DOHH2 (cell line): ENCODE measurements at regions not wholly inside any gene's neighbourhood (a gene's known extent, or its start where the extent isn't known, plus 50 kb on each side); places are given as distances from the start of the nearest gene placed in this dataset.

Experiments
- H3F3A ChIP-seq: fragments of 200-600 bp; sonication (generic), shearing (Covaris generic); 2 replicates; pipeline ENCODE4 v1.6.0; 2016; ENCODE audit warnings: antibody characterized with exemption, mild to moderate bottlenecking; ENCODE audit not compliant: control insufficient read depth, insufficient read depth
- H3K27ac ChIP-seq: fragments of 200-600 bp; sonication (generic); 2 replicates; pipeline ENCODE4 v1.5.1; 2014; ENCODE audit warnings: low read depth, mild to moderate bottlenecking, low read length, moderate library complexity
- H3K27me3 ChIP-seq: fragments of 200-600 bp; sonication (generic); 2 replicates; pipeline ENCODE4 v1.6.1; 2014; ENCODE audit warnings: mild to moderate bottlenecking, low read length, mixed read lengths; ENCODE audit not compliant: control insufficient read depth
- H3K36me3 ChIP-seq: fragments of 200-600 bp; sonication (generic); 2 replicates; pipeline ENCODE4 v1.6.1; 2014; ENCODE audit warnings: mild to moderate bottlenecking, low read length, moderate library complexity, mixed read lengths; ENCODE audit not compliant: control insufficient read depth
- H3K4me1 ChIP-seq: fragments of 200-600 bp; sonication (generic); 2 replicates; pipeline ENCODE4 v1.6.1; 2014; ENCODE audit warnings: mild to moderate bottlenecking, low read length, mixed read lengths; ENCODE audit not compliant: control insufficient read depth
- H3K4me2 ChIP-seq: fragments of 200-600 bp; sonication (generic); 2 replicates; pipeline ENCODE4 v1.6.0; 2014; ENCODE audit warnings: mild to moderate bottlenecking, low read length, moderate library complexity
- H3K4me3 ChIP-seq: fragments of 200-600 bp; sonication (generic); 2 replicates; pipeline ENCODE4 v1.5.1; 2014; ENCODE audit warnings: mild to moderate bottlenecking, low read length, mixed read lengths
- H3K79me2 ChIP-seq: fragments of 200-600 bp; sonication (generic); 2 replicates; pipeline ENCODE4 v1.6.1; 2014; ENCODE audit warnings: mild to moderate bottlenecking, low read length, mixed read lengths; ENCODE audit not compliant: control insufficient read depth
- H3K9me2 ChIP-seq: fragments of 200-600 bp; sonication (generic); replicated peaks from 2 replicates; pipeline ENCODE4 v1.6.1; 2014; ENCODE audit warnings: mild to moderate bottlenecking, low read length, mixed read lengths; ENCODE audit not compliant: control insufficient read depth
- H3K9me3 ChIP-seq: fragments of 200-600 bp; sonication (generic); 2 replicates; pipeline ENCODE4 v1.6.1; 2014; ENCODE audit warnings: antibody characterized with exemption, low read length, mixed read lengths; ENCODE audit not compliant: control insufficient read depth, insufficient read depth
- H4K20me1 ChIP-seq: fragments of 200-600 bp; sonication (generic); 2 replicates; pipeline ENCODE4 v1.6.0; 2014; ENCODE audit warnings: low read depth, mild to moderate bottlenecking, antibody characterized with exemption, low read length, moderate library complexity; ENCODE audit not compliant: control insufficient read depth, insufficient read depth
- EZH2phosphoT487 ChIP-seq: fragments of 200-600 bp; sonication (generic); IDR thresholded peaks from 2 replicates; pipeline ENCODE4 v1.6.1; 2017; ENCODE audit warnings: borderline replicate concordance, mild to moderate bottlenecking, antibody characterized with exemption, low read length, moderate library complexity, mixed read lengths
- TF ChIP-seq, protein P1 (sequence below): fragments of 200-600 bp; sonication (generic); IDR thresholded peaks from one replicate; pipeline ENCODE4 v1.5.1; 2014; ENCODE audit warnings: antibody characterized with exemption, mild to moderate bottlenecking, low read depth, low read length; ENCODE audit not compliant: poor library complexity, severe bottlenecking

DNA sequence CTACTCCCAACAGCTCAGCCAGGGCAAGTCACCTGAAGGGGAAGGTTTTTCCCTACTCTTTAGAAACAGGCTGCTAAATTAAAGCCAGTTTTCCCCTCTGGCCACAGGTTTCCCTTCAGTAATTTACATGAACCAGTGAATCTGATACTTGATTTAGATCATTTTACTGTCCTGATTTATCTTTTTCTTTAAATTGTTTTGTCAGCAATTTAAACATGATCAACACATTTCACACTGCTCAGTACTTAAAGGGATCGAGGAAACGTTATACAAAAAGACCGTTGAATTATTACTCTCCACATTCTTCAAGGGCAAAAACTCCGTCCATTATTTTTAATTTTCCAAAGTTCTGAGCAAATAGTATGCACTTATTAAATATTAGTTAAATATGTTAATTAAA is 1165.7 kb upstream of the GYPC start:
- TF ChIP-seq EZH2phosphoT487 = no peak
- TF ChIP-seq, protein P1, sequence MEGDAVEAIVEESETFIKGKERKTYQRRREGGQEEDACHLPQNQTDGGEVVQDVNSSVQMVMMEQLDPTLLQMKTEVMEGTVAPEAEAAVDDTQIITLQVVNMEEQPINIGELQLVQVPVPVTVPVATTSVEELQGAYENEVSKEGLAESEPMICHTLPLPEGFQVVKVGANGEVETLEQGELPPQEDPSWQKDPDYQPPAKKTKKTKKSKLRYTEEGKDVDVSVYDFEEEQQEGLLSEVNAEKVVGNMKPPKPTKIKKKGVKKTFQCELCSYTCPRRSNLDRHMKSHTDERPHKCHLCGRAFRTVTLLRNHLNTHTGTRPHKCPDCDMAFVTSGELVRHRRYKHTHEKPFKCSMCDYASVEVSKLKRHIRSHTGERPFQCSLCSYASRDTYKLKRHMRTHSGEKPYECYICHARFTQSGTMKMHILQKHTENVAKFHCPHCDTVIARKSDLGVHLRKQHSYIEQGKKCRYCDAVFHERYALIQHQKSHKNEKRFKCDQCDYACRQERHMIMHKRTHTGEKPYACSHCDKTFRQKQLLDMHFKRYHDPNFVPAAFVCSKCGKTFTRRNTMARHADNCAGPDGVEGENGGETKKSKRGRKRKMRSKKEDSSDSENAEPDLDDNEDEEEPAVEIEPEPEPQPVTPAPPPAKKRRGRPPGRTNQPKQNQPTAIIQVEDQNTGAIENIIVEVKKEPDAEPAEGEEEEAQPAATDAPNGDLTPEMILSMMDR = no peak
- Histone ChIP-seq H3K9me2 (no peaks in the 10 kb centered on the region), H3K4me1 (no peaks in the 10 kb centered on the region)

DNA sequence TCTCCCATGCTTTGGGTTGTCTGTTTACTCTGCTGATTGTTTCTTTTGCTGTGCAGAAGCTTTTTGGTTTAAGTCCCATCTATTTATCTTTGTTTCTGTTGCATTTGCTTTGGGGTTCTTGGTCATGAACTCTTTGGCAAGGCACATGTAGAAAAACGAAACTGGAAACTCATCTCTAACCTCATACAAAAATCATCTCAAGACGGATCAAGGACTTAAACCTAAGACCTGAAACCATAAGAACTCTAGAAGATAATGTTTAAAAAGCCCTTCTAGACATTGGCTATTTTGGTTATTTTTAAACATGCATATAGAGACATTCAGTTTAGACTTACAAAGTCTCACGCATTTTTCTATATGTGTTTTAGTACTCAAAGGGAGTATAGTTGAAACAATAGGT is 1164.3 kb upstream of the GYPC start:
- H3F3A ChIP-seq = no peaks in the 10 kb centered on the region
- H3K4me2 ChIP-seq = no peak overlapping the region
- no peaks in the 10 kb centered on the region for H3K79me2 ChIP-seq
- H3K4me3 ChIP-seq = no peak overlapping the region
- no peaks in the 10 kb centered on the region for H3K9me2 ChIP-seq
- no peak for TF ChIP-seq EZH2phosphoT487
- TF ChIP-seq, protein P1 = no peak
- no peak overlapping the region for H3K27ac ChIP-seq
- no peaks in the 10 kb centered on the region for H4K20me1 ChIP-seq
- H3K36me3 ChIP-seq = no peaks in the 10 kb centered on the region
- H3K9me3 ChIP-seq = no peaks in the 10 kb centered on the region
- H3K4me1 ChIP-seq = no peaks in the 10 kb centered on the region
- no peaks in the 10 kb centered on the region for H3K27me3 ChIP-seq

More for the DNA sequence above, 1165.7 kb upstream of the GYPC start:
- no peaks in the 10 kb centered on the region for H3F3A ChIP-seq
- H3K4me2 ChIP-seq = no peak overlapping the region
- no peak overlapping the region for H3K27ac ChIP-seq
- no peak overlapping the region for H3K4me3 ChIP-seq
- H3K36me3 ChIP-seq = no peaks in the 10 kb centered on the region
- H3K27me3 ChIP-seq = no peaks in the 10 kb centered on the region
- H3K9me3 ChIP-seq = no peaks in the 10 kb centered on the region
- H4K20me1 ChIP-seq = no peaks in the 10 kb centered on the region
- no peaks in the 10 kb centered on the region for H3K79me2 ChIP-seq

DNA sequence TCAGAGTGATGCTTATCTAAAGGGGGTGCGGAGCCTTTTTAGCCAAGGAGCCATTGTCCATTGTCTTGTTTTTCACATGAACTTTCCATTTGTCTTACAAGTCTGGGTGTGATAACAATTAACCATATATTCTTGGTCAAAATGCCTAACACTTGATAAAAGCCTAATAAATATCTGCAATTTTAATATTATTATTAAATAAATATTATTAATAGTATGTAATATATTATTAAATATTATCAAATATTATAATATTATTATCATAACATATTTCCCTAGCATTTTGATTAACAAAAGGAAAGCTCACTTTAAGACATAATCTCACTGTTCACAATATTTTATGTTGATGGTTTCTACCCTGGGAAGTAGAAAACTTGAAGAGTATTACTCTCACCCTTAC is 1143.6 kb upstream of the GYPC start:
- Histone ChIP-seq H3K9me3 (no peaks in the 10 kb centered on the region), H3K4me2 (no peak overlapping the region), H4K20me1 (no peaks in the 10 kb centered on the region), H3K36me3 (no peaks in the 10 kb centered on the region), H3K79me2 (no peaks in the 10 kb centered on the region), H3F3A (no peaks in the 10 kb centered on the region), H3K4me1 (no peaks in the 10 kb centered on the region), H3K27me3 (no peaks in the 10 kb centered on the region), H3K27ac (no peak overlapping the region), H3K9me2 (no peaks in the 10 kb centered on the region), H3K4me3 (no peak overlapping the region)
- TF ChIP-seq EZH2phosphoT487 = no peak
- TF ChIP-seq, protein P1 = no peak
